ENCODE measurements at regions not wholly inside any gene's neighbourhood (a gene's known extent, or its start where the extent isn't known, plus 50 kb on each side); places are given as distances from the start of the nearest gene placed in this dataset.

DNA sequence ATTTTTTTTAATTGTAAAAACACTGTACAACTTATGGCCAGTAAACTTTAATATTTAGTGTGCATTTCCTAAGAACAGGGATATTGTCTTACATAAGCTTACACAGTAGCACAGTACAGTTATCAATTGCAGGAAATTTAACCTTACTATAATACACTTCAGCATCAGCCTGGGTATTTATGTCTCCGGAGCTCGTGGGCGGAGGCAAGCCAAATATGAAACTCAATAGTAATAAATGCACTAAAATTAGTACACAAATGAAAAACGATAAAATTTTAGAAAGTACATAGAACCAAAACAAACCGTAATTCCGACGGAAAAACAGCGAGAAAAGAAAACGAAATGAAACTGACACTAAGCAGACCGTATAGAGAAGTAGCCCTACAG lies 91.2 kb downstream of the ANXA2R start:
- TF ChIP-seq, protein P1, sequence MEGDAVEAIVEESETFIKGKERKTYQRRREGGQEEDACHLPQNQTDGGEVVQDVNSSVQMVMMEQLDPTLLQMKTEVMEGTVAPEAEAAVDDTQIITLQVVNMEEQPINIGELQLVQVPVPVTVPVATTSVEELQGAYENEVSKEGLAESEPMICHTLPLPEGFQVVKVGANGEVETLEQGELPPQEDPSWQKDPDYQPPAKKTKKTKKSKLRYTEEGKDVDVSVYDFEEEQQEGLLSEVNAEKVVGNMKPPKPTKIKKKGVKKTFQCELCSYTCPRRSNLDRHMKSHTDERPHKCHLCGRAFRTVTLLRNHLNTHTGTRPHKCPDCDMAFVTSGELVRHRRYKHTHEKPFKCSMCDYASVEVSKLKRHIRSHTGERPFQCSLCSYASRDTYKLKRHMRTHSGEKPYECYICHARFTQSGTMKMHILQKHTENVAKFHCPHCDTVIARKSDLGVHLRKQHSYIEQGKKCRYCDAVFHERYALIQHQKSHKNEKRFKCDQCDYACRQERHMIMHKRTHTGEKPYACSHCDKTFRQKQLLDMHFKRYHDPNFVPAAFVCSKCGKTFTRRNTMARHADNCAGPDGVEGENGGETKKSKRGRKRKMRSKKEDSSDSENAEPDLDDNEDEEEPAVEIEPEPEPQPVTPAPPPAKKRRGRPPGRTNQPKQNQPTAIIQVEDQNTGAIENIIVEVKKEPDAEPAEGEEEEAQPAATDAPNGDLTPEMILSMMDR (IDR thresholded peaks at IDR 0.05) = no peak
- TF ChIP-seq, protein P2, sequence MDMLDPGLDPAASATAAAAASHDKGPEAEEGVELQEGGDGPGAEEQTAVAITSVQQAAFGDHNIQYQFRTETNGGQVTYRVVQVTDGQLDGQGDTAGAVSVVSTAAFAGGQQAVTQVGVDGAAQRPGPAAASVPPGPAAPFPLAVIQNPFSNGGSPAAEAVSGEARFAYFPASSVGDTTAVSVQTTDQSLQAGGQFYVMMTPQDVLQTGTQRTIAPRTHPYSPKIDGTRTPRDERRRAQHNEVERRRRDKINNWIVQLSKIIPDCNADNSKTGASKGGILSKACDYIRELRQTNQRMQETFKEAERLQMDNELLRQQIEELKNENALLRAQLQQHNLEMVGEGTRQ (CRISPR knock-in tag; IDR thresholded peaks at IDR 0.05) = no peak
- TF ChIP-seq, protein P3, sequence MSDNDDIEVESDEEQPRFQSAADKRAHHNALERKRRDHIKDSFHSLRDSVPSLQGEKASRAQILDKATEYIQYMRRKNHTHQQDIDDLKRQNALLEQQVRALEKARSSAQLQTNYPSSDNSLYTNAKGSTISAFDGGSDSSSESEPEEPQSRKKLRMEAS (CRISPR knock-in tag; IDR thresholded peaks at IDR 0.05) = no peak
- TF ChIP-seq ZNF232 (CRISPR knock-in tag; IDR thresholded peaks at IDR 0.05) = no peak
- no peak for TF ChIP-seq JUN (CRISPR knock-in tag; IDR thresholded peaks at IDR 0.05)
- no peak for TF ChIP-seq NR2C2 (CRISPR knock-in tag; IDR thresholded peaks at IDR 0.05)
- no peak for TF ChIP-seq TP53 (CRISPR knock-in tag; IDR thresholded peaks at IDR 0.05)
- TF ChIP-seq, protein P4, sequence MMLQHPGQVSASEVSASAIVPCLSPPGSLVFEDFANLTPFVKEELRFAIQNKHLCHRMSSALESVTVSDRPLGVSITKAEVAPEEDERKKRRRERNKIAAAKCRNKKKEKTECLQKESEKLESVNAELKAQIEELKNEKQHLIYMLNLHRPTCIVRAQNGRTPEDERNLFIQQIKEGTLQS (CRISPR knock-in tag; conservative IDR thresholded peaks at IDR 0.05) = no peak
- no peak for TF ChIP-seq MXD4 (CRISPR knock-in tag; IDR thresholded peaks at IDR 0.05; ENCODE audit: borderline replicate concordance)
- TF ChIP-seq SP1 (CRISPR knock-in tag; conservative IDR thresholded peaks at IDR 0.05) = no peak
- TF ChIP-seq FOXK1 (CRISPR knock-in tag; IDR thresholded peaks at IDR 0.05) = no peak
- no peak for TF ChIP-seq ZNF121 (CRISPR knock-in tag; IDR thresholded peaks at IDR 0.05)

Measured in WTC11 (cell line).